ENCODE measurements at regions not wholly inside any gene's neighbourhood (a gene's known extent, or its start where the extent isn't known, plus 50 kb on each side); places are given as distances from the start of the nearest gene placed in this dataset.
"Not testable (repeated sequence)": the region's sequence is repeated elsewhere in the genome, so short reads cannot be mapped to it uniquely, and the experiment has no call there.

DNA sequence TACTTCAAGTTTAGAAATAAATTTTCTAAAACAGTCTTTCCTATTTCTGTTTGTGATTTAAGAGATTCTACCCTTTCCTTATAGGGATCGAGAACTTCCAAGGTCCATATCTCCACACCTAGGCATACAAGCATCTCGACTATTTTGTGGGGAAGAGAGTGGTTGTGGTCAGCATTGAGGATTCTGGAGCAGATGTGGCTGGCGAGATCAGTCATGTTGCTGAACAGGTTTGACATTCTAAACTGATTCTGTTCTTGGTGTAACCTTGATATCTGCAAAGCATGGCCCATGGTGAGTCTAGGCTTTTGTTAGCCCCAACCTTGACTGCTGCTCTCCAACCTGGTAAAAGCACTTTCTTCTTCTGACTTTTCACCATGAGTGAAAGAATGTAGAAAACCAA, 167.6 kb upstream of the POGK start:
- no peak for DNase-seq (ENCODE audit: extremely low spot score)
- POLR2A ChIA-PET: no interaction called here

DNA sequence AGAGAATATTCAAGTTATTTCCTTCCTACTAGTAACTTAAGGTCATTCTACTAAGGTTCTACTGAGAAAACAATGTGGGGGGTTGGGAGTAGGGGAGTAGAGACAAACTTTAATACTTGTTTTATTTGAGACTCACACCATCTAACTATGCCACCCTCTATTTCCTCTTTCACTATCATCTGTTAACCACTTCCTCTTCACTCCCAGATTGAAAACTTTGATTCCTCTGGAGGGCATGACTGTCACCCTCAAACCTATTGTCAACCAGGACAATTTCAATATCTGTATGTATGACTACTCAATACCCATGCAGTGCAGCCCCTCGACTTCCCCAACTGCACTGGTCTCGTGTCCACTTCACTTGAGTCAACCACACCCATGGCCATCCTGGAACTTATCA, 165.6 kb upstream of the POGK start:
- TF ChIP-seq, protein P1, sequence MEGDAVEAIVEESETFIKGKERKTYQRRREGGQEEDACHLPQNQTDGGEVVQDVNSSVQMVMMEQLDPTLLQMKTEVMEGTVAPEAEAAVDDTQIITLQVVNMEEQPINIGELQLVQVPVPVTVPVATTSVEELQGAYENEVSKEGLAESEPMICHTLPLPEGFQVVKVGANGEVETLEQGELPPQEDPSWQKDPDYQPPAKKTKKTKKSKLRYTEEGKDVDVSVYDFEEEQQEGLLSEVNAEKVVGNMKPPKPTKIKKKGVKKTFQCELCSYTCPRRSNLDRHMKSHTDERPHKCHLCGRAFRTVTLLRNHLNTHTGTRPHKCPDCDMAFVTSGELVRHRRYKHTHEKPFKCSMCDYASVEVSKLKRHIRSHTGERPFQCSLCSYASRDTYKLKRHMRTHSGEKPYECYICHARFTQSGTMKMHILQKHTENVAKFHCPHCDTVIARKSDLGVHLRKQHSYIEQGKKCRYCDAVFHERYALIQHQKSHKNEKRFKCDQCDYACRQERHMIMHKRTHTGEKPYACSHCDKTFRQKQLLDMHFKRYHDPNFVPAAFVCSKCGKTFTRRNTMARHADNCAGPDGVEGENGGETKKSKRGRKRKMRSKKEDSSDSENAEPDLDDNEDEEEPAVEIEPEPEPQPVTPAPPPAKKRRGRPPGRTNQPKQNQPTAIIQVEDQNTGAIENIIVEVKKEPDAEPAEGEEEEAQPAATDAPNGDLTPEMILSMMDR (IDR thresholded peaks at IDR 0.05; ENCODE audit: control extremely low read depth, extremely low read depth, low read depth, missing control alignments): no peak

More for the DNA sequence above, 167.6 kb upstream of the POGK start:
- TF ChIP-seq, protein P1 (IDR thresholded peaks at IDR 0.05; ENCODE audit: control extremely low read depth, extremely low read depth, low read depth, missing control alignments): no peak
- CTCF ChIA-PET: no interaction called here

DNA sequence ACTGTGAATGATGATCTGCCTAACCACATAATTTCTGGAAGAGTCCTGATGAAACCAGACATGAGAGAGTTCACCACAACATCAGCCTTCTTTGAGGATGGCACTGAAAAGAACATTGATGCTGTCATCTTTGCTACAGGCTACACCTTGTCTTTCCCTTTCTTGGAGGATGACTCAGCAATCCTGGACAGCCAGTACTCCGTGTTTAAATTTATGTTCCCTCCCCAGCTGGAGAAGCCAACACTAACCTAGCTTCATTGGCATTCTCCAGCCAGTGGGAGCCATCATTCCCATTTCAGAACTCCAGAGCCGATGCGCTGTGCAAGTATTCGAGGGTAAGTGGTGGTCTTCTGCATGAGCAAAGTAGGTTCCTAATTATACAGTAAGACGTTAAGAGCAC, 164.1 kb upstream of the POGK start:
- DNase-seq (ENCODE audit: extremely low spot score): no peak
- ChIA-PET CTCF (interaction anchor here (1.6 kb wide), 1 partner anchor 14 kb away, joined by 3 read pairs; no protein-coding TSS in a partner anchor), POLR2A (no interaction called here)
- TF ChIP-seq, protein P1 (IDR thresholded peaks at IDR 0.05; ENCODE audit: control extremely low read depth, extremely low read depth, low read depth, missing control alignments): no peak

More for the DNA sequence above, 165.6 kb upstream of the POGK start:
- POLR2A ChIA-PET: no interaction called here
- CTCF ChIA-PET: no interaction called here
- DNase-seq (ENCODE audit: extremely low spot score): no peak

DNA sequence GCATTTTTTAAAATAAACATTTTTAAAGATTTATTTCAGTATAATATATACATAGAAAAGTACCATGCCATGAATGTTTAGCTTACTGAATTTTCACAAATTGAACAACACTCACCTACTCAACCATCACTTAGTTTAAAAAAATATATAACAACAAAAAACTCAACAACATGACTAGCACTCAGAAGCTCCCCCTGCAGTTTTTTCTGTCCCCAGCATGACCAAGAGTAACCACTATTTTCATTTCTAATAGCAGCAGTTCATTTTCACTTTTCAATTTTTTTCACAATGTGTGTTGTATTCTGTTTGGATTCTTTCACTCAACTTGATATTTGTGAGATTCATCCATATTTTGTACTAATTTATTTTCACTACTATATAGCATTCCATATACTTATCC, 162.3 kb upstream of the POGK start:
- CTCF ChIA-PET: no interaction called here
- POLR2A ChIA-PET: no interaction called here
- TF ChIP-seq, protein P1 (IDR thresholded peaks at IDR 0.05; ENCODE audit: control extremely low read depth, extremely low read depth, low read depth, missing control alignments): no peak
- no peak for DNase-seq (ENCODE audit: extremely low spot score)

DNA sequence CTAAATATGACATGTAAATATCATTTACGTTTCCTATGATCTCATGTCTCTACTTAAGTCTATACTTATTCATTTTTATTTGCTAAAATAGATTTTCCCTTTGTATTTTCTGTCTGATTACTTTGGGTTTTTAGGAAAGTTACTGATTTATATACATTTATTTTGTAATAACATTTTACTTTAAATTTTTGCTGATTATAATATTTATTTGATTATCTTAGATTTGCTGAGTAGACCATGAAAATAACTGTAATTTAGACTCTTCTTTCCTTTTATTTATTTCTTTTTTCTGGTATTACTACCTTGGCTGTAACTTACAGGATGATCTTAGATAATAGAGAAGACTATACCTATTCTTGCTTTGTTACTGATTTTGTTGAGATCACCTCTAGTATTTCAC, 159.9 kb upstream of the POGK start:
- CTCF ChIA-PET: interaction anchor here (1.5 kb wide), 1 partner anchor 10 kb away, joined by 3 read pairs; no protein-coding TSS in a partner anchor

DNA sequence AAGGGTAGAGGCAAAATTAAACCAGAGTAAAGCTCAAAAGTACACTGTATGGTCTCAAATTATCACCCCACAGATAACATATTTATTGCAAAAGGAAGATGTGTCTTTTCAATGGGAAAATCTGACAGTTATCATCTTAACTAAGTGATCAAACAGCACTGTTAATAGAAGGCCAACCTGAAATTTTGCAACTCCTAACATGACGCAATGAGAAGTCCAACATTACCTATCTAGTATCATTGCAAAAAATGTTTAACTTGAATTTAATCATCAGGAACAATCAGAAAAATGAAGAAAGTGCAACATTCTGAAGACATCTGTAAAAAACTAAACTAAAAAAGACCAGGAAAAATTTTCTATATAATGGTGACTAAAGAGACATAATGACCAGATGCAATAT, 156.7 kb upstream of the POGK start:
- TF ChIP-seq, protein P1 (IDR thresholded peaks at IDR 0.05; ENCODE audit: control extremely low read depth, extremely low read depth, low read depth, missing control alignments): no peak
- ChIA-PET POLR2A (no interaction called here), CTCF (no interaction called here)
- no peak for DNase-seq (ENCODE audit: extremely low spot score)

More for the DNA sequence above, 159.9 kb upstream of the POGK start:
- TF ChIP-seq, protein P1 (IDR thresholded peaks at IDR 0.05; ENCODE audit: control extremely low read depth, extremely low read depth, low read depth, missing control alignments): no peak
- DNase-seq (ENCODE audit: extremely low spot score): no peak
- POLR2A ChIA-PET: no interaction called here

DNA sequence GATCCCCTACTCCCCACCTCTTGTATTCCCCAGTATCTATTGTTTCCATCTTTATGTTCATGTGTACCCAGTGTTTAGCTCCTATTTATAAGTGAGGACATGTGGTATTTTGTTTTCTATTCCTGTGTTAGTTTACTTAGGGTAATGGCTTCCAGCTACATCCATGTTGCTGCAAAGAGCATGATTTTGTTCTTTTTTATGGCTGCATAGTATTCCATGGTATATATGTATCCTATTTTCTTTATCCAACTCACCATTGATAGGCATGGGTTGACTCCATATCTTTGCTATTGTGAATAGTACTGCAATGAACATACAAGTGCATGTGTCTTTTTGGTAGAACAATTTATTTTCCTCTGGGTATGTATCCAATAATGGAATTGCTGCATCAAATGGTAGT, 154.6 kb upstream of the POGK start:
- DNase-seq (ENCODE audit: extremely low spot score); POLR2A ChIA-PET: not testable (repeated sequence)
- CTCF ChIA-PET: interaction anchor here (0.7 to 1.0 kb wide), 2 partner anchors 29 to 272 kb away, joined by 3 read pairs; no protein-coding TSS in a partner anchor

All from GM10248 (cell line).